ENCODE measurements at regions not wholly inside any gene's neighbourhood (a gene's known extent, or its start where the extent isn't known, plus 50 kb on each side); places are given as distances from the start of the nearest gene placed in this dataset. TPM values are rescaled to one million over a fixed set of nuclear protein-coding genes. Genes with fewer than 3 reads are reported as not detected.

DNA sequence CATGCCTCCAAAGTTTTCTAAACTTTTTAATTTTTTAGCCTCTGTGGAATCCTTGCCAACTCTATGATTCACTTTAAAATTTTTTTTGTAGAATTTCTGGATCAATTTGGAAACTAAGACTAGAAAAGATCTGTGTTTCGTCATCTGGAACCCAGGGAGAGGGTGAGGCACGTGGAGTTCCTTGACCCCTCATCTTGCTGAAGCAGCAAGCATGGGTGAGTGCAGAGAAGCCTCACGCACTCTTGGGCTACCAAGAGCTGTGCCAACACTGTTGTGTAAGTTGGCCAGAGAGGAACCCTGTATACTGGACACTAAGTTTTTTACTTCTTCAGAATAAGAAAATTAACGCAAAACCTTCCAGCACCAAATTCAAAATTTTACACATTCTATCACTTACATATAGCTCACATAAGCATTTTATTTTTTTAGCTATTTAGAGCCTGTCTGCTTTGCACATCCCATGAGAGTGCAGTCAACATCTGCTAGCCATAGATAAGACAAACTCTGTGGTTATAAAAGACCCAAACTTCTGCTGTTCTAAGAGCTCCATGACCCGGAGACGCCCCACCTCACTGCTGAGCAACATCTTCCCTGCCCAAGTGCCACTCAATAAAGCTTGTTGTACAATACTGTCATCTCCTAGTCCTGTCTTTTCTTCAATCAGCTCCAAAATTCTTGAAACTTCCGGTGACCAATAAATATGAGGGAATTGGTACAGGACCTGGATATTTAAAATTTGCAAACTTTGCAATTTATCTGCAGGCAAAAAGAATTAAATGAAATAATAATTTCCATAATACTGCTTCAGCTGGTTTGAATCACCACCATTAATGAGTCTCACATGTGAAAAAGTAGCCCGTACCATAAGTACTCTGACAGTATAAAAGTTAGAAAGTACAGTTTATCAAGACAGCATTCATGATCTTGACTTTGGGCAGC, 69.7 kb upstream of the ADCY2 start:
- no peaks in the 10 kb centered on the region for H3K9me3 ChIP-seq (ENCODE audit: low read length)
- no peaks in the 10 kb centered on the region for H3K9me2 ChIP-seq (replicated peaks; ENCODE audit: insufficient read depth, low read length)
- H3K9ac ChIP-seq (ENCODE audit: low read length) = no peak overlapping the region
- no peak overlapping the region for H2AFZ ChIP-seq (ENCODE audit: low read length)
- no peaks in the 10 kb centered on the region for H3K4me1 ChIP-seq (ENCODE audit: low read length)
- no peak overlapping the region for H3K4me3 ChIP-seq (ENCODE audit: low read length)
- H3K36me3 ChIP-seq (ENCODE audit: insufficient read depth, low read length) = no peaks in the 10 kb centered on the region
- no peaks in the 10 kb centered on the region for H3K27me3 ChIP-seq (ENCODE audit: low read length)
- no peak overlapping the region for H3K27ac ChIP-seq (ENCODE audit: low read length)
- no peaks in the 10 kb centered on the region for H4K20me1 ChIP-seq (ENCODE audit: insufficient read depth, low read depth, low read length)
- H3K79me2 ChIP-seq (ENCODE audit: low read length) = no peaks in the 10 kb centered on the region
- no peak for DNase-seq
- no peak overlapping the region for H3K4me2 ChIP-seq (ENCODE audit: low read depth, low read length, poor library complexity, severe bottlenecking)

DNA sequence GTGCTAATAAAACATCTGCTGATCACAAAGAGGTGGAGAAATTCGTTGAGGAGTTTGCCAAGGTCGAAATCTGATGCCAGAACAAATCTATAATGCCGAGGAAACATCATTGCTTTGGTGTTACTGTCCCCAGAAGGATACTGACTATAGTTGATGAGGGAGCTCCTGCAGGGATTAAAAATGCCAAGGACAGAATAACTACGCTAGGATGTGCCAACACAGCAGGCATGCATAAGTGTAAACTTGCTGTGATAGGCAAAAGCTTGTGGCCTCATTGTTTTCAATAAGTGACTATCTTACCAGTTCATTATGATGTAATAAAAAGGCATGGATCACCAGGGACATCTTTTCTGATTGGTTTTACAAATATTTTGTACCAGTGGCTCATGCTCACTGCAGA, 66.8 kb upstream of the ADCY2 start:
- no peak for DNase-seq
- Histone ChIP-seq H3K27ac (ENCODE audit: low read length) (no peak overlapping the region), H4K20me1 (ENCODE audit: insufficient read depth, low read depth, low read length) (no peaks in the 10 kb centered on the region), H3K9me3 (ENCODE audit: low read length) (no peaks in the 10 kb centered on the region), H3K4me1 (ENCODE audit: low read length) (no peaks in the 10 kb centered on the region), H3K4me2 (ENCODE audit: low read depth, low read length, poor library complexity, severe bottlenecking) (no peak overlapping the region), H3K4me3 (ENCODE audit: low read length) (no peak overlapping the region), H3K27me3 (ENCODE audit: low read length) (no peaks in the 10 kb centered on the region), H2AFZ (ENCODE audit: low read length) (no peak overlapping the region), H3K9ac (ENCODE audit: low read length) (no peak overlapping the region), H3K36me3 (ENCODE audit: insufficient read depth, low read length) (no peaks in the 10 kb centered on the region), H3K79me2 (ENCODE audit: low read length) (no peaks in the 10 kb centered on the region), H3K9me2 (replicated peaks; ENCODE audit: insufficient read depth, low read length) (no peaks in the 10 kb centered on the region)

DNA sequence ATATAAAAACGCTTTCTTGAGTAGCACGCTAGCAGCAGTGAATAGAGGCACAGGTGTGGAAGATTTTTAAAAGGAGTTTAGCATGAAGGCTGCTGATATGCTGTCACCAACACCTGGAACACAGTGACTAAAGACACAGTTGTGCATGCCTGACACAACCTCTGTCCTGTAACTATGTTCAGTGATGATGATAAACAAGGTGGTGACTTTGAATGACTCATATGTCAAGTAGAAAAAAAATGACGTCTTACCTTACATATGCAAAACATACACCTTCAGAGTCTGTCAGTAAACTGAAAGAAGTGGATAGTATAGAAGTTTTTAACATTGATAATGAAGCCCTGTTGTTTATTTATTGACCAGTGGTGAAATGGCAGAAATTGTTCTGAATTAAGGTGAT, 66.2 kb upstream of the ADCY2 start:
- no peaks in the 10 kb centered on the region for H3K9me3 ChIP-seq (ENCODE audit: low read length)
- no peak overlapping the region for H3K4me3 ChIP-seq (ENCODE audit: low read length)
- no peak overlapping the region for H2AFZ ChIP-seq (ENCODE audit: low read length)
- no peak for DNase-seq
- H3K79me2 ChIP-seq (ENCODE audit: low read length) = no peaks in the 10 kb centered on the region
- H3K9me2 ChIP-seq (replicated peaks; ENCODE audit: insufficient read depth, low read length) = no peaks in the 10 kb centered on the region
- H3K27ac ChIP-seq (ENCODE audit: low read length) = no peak overlapping the region
- no peaks in the 10 kb centered on the region for H4K20me1 ChIP-seq (ENCODE audit: insufficient read depth, low read depth, low read length)
- no peak overlapping the region for H3K9ac ChIP-seq (ENCODE audit: low read length)
- no peaks in the 10 kb centered on the region for H3K4me1 ChIP-seq (ENCODE audit: low read length)
- no peaks in the 10 kb centered on the region for H3K27me3 ChIP-seq (ENCODE audit: low read length)
- H3K36me3 ChIP-seq (ENCODE audit: insufficient read depth, low read length) = no peaks in the 10 kb centered on the region
- H3K4me2 ChIP-seq (ENCODE audit: low read depth, low read length, poor library complexity, severe bottlenecking) = no peak overlapping the region

DNA sequence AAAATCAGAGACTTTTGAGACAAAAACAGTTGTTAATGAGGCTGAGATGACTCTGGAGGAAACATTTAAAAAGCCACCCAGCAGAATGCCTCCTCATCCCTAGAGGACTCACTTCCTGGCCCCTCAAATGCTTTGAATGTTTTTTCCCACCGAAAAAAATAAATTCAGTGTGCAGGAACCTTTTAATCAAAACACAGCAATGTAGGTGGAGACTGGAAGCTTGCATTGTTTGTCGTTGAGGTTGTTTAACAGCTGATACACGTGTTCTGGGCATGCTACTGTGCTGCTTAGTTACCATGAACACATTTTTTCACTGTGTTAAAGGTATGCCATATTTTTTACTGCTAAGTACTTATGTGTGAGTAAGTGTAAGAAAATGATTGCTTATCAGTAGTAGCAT, 65.7 kb upstream of the ADCY2 start:
- H3K4me2 ChIP-seq (ENCODE audit: low read depth, low read length, poor library complexity, severe bottlenecking) = no peak overlapping the region
- H3K27me3 ChIP-seq (ENCODE audit: low read length) = no peaks in the 10 kb centered on the region
- H4K20me1 ChIP-seq (ENCODE audit: insufficient read depth, low read depth, low read length) = no peaks in the 10 kb centered on the region
- no peak overlapping the region for H2AFZ ChIP-seq (ENCODE audit: low read length)
- no peaks in the 10 kb centered on the region for H3K4me1 ChIP-seq (ENCODE audit: low read length)
- H3K9me2 ChIP-seq (replicated peaks; ENCODE audit: insufficient read depth, low read length) = no peaks in the 10 kb centered on the region
- no peaks in the 10 kb centered on the region for H3K79me2 ChIP-seq (ENCODE audit: low read length)
- no peak for DNase-seq
- H3K9me3 ChIP-seq (ENCODE audit: low read length) = no peaks in the 10 kb centered on the region
- H3K27ac ChIP-seq (ENCODE audit: low read length) = no peak overlapping the region
- H3K9ac ChIP-seq (ENCODE audit: low read length) = no peak overlapping the region
- H3K36me3 ChIP-seq (ENCODE audit: insufficient read depth, low read length) = no peaks in the 10 kb centered on the region
- no peak overlapping the region for H3K4me3 ChIP-seq (ENCODE audit: low read length)

DNA sequence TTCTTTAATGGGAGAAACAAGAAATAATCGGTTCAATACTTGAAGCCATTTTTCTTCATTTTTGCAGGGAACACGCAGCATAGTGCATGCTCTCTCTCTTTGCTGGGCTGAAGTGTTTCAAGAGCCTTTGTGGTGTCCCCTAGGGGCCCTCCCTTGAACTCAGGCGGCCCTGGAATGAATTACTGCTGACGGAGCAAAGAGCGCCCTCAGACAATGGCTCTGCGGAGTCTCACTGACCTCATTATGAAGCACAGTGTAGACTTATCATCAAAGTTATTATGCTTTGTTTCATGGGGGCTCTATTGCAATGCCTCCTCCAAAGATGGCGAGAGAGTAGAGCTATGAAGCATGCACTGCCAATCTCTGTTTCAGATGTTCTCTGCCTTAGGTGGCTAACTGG, 64.8 kb upstream of the ADCY2 start:
- no peak for DNase-seq
- Histone ChIP-seq H3K9me3 (ENCODE audit: low read length) (no peaks in the 10 kb centered on the region), H3K36me3 (ENCODE audit: insufficient read depth, low read length) (no peaks in the 10 kb centered on the region), H4K20me1 (ENCODE audit: insufficient read depth, low read depth, low read length) (no peaks in the 10 kb centered on the region), H3K79me2 (ENCODE audit: low read length) (no peaks in the 10 kb centered on the region), H2AFZ (ENCODE audit: low read length) (no peak overlapping the region), H3K27me3 (ENCODE audit: low read length) (no peaks in the 10 kb centered on the region), H3K4me3 (ENCODE audit: low read length) (no peak overlapping the region), H3K4me1 (ENCODE audit: low read length) (no peaks in the 10 kb centered on the region), H3K9me2 (replicated peaks; ENCODE audit: insufficient read depth, low read length) (no peaks in the 10 kb centered on the region), H3K4me2 (ENCODE audit: low read depth, low read length, poor library complexity, severe bottlenecking) (no peak overlapping the region), H3K27ac (ENCODE audit: low read length) (no peak overlapping the region), H3K9ac (ENCODE audit: low read length) (no peak overlapping the region)

Small RNA genes lying in the stretch of these regions (small RNA-seq; reads per million reads assigned to genes)
- not detected for gene RF00017
- gene RNA5SP176 = not detected

Measured in Karpas-422 (cell line).